ENCODE measurements at regions not wholly inside any gene's neighbourhood (a gene's known extent, or its start where the extent isn't known, plus 50 kb on each side); places are given as distances from the start of the nearest gene placed in this dataset.

DNA sequence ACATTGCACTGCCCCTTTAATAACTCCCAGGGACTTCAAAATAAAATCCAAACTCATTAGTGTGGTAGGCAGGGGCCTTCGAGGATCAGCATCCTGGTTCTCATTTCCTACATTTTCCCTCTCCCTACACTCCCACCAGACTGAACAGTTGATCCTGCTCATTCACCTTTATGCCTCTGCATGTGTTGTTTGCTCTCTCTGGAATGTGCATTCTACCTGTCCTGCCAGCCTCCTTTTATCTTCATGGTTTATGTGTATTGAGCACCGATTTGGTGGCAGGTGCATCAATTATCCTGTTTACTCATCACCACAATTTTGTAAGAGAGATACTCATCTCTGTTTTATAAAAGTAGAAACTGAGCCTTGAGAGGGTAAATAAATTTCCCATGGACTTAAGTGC lies 125.0 kb downstream of the ADSS2 start:
- H3K27ac ChIP-seq (replicated peaks) = no peak overlapping the region
- no peaks in the 10 kb centered on the region for H3K27me3 ChIP-seq (ENCODE audit: insufficient read depth, poor library complexity, severe bottlenecking)
- no peak overlapping the region for H3K4me3 ChIP-seq (replicated peaks; ENCODE audit: insufficient read depth, low read length)
- no peak for DNase-seq (ENCODE audit: low read depth in 1 of 2, low spot score in 1 of 2)
- TF ChIP-seq GABPA (IDR thresholded peaks at IDR 0.05; ENCODE audit: low read depth) (no peak), POLR2AphosphoS5 (IDR thresholded peaks at IDR 0.05; ENCODE audit: low read depth) (no peak), SPI1 (IDR thresholded peaks at IDR 0.05; ENCODE audit: borderline replicate concordance, low read depth) (no peak)
- TF ChIP-seq, protein P1, sequence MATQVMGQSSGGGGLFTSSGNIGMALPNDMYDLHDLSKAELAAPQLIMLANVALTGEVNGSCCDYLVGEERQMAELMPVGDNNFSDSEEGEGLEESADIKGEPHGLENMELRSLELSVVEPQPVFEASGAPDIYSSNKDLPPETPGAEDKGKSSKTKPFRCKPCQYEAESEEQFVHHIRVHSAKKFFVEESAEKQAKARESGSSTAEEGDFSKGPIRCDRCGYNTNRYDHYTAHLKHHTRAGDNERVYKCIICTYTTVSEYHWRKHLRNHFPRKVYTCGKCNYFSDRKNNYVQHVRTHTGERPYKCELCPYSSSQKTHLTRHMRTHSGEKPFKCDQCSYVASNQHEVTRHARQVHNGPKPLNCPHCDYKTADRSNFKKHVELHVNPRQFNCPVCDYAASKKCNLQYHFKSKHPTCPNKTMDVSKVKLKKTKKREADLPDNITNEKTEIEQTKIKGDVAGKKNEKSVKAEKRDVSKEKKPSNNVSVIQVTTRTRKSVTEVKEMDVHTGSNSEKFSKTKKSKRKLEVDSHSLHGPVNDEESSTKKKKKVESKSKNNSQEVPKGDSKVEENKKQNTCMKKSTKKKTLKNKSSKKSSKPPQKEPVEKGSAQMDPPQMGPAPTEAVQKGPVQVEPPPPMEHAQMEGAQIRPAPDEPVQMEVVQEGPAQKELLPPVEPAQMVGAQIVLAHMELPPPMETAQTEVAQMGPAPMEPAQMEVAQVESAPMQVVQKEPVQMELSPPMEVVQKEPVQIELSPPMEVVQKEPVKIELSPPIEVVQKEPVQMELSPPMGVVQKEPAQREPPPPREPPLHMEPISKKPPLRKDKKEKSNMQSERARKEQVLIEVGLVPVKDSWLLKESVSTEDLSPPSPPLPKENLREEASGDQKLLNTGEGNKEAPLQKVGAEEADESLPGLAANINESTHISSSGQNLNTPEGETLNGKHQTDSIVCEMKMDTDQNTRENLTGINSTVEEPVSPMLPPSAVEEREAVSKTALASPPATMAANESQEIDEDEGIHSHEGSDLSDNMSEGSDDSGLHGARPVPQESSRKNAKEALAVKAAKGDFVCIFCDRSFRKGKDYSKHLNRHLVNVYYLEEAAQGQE (IDR thresholded peaks at IDR 0.05; ENCODE audit: insufficient replicate concordance, low read depth) = no peak
- TF ChIP-seq, protein P2, sequence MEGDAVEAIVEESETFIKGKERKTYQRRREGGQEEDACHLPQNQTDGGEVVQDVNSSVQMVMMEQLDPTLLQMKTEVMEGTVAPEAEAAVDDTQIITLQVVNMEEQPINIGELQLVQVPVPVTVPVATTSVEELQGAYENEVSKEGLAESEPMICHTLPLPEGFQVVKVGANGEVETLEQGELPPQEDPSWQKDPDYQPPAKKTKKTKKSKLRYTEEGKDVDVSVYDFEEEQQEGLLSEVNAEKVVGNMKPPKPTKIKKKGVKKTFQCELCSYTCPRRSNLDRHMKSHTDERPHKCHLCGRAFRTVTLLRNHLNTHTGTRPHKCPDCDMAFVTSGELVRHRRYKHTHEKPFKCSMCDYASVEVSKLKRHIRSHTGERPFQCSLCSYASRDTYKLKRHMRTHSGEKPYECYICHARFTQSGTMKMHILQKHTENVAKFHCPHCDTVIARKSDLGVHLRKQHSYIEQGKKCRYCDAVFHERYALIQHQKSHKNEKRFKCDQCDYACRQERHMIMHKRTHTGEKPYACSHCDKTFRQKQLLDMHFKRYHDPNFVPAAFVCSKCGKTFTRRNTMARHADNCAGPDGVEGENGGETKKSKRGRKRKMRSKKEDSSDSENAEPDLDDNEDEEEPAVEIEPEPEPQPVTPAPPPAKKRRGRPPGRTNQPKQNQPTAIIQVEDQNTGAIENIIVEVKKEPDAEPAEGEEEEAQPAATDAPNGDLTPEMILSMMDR (IDR thresholded peaks at IDR 0.05; ENCODE audit: insufficient read depth, low read length) = no peak

DNA sequence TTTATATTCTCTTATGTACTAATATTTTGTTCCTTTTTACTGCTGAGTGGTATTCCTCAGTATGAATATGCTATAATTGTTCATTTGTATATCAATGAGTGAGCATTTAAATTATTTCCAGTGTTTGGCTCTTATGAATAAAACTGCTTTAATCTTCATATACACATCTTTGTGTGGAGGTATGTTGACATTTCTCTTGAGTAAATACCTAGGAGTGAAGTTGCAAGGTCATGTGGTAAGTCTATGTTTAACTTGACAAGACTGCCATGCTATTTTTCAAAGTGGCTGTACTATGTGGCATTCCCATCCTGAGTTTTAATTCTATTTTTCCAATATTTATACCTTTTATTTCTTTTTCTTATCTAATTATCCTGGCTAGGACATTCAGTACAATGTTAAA lies 124.2 kb downstream of the ADSS2 start:
- no peak for DNase-seq (ENCODE audit: low read depth in 1 of 2, low spot score in 1 of 2)
- Histone ChIP-seq H3K27me3 (ENCODE audit: insufficient read depth, poor library complexity, severe bottlenecking) (no peaks in the 10 kb centered on the region), H3K27ac (replicated peaks) (no peak overlapping the region), H3K4me3 (replicated peaks; ENCODE audit: insufficient read depth, low read length) (no peak overlapping the region)
- TF ChIP-seq, protein P1 (IDR thresholded peaks at IDR 0.05; ENCODE audit: insufficient replicate concordance, low read depth) = no peak
- TF ChIP-seq, protein P2 (IDR thresholded peaks at IDR 0.05; ENCODE audit: insufficient read depth, low read length) = no peak
- TF ChIP-seq SPI1 (IDR thresholded peaks at IDR 0.05; ENCODE audit: borderline replicate concordance, low read depth) (no peak), GABPA (IDR thresholded peaks at IDR 0.05; ENCODE audit: low read depth) (no peak), POLR2AphosphoS5 (IDR thresholded peaks at IDR 0.05; ENCODE audit: low read depth) (no peak)

DNA sequence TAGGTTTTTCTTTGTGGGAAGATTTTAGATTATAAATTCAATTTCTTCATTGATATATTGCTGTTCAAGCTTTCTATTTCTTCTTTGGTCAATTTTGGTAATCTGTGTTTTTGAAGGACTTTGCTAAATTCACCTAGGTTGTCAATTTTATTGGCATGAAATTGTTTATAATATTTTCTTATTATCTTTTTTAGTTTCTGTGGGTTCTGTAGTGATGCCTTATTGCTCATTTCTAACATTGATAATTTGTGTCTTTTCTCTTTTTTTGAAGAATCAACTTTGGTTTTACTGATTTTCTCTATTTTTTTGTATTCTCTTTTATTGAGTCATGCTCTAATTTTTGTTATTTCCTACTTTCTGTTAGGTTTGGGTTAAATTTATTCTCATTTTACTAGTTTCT lies 123.2 kb downstream of the ADSS2 start:
- TF ChIP-seq SPI1 (IDR thresholded peaks at IDR 0.05; ENCODE audit: borderline replicate concordance, low read depth) = no peak
- TF ChIP-seq, protein P2 (IDR thresholded peaks at IDR 0.05; ENCODE audit: insufficient read depth, low read length) = no peak
- TF ChIP-seq, protein P1 (IDR thresholded peaks at IDR 0.05; ENCODE audit: insufficient replicate concordance, low read depth) = no peak
- no peak for TF ChIP-seq GABPA (IDR thresholded peaks at IDR 0.05; ENCODE audit: low read depth)
- no peak for TF ChIP-seq POLR2AphosphoS5 (IDR thresholded peaks at IDR 0.05; ENCODE audit: low read depth)
- H3K27ac ChIP-seq (replicated peaks) = no peak overlapping the region
- no peak overlapping the region for H3K4me3 ChIP-seq (replicated peaks; ENCODE audit: insufficient read depth, low read length)
- DNase-seq (ENCODE audit: low read depth in 1 of 2, low spot score in 1 of 2) = no peak
- H3K27me3 ChIP-seq (ENCODE audit: insufficient read depth, poor library complexity, severe bottlenecking) = no peaks in the 10 kb centered on the region
